Trophoblast cell (in vitro differentiated cells and primary cell): ENCODE measurements at regions not wholly inside any gene's neighbourhood (a gene's known extent, or its start where the extent isn't known, plus 50 kb on each side); places are given as distances from the start of the nearest gene placed in this dataset.

Experiments
- DNase-seq, 2 donors: peaks; one replicate each; pipeline ENCODE4 v3.0.0-alpha.2; 2016
- H2AFZ ChIP-seq: 2 replicates; pipeline ENCODE4 v1.6.1; 2013; ENCODE audit warnings: low read length, moderate library complexity, mild to moderate bottlenecking; ENCODE audit not compliant: insufficient read depth, poor library complexity
- H2AK5ac ChIP-seq: 2 replicates; pipeline ENCODE4 v1.6.1; 2013; ENCODE audit warnings: mild to moderate bottlenecking, low read length
- H2BK120ac ChIP-seq: 2 replicates; pipeline ENCODE4 v1.6.1; 2013; ENCODE audit warnings: low read length, mild to moderate bottlenecking, moderate library complexity; ENCODE audit not compliant: insufficient read depth, poor library complexity
- H2BK12ac ChIP-seq: 2 replicates; pipeline ENCODE4 v1.6.1; 2013; ENCODE audit warnings: mild to moderate bottlenecking, low read length, moderate library complexity
- H2BK5ac ChIP-seq: 2 replicates; pipeline ENCODE4 v1.6.1; 2013; ENCODE audit warnings: low read length, low read depth, moderate library complexity, mild to moderate bottlenecking; ENCODE audit not compliant: poor library complexity
- H3K14ac ChIP-seq: 2 replicates; pipeline ENCODE4 v1.6.1; 2013; ENCODE audit warnings: mild to moderate bottlenecking, low read length
- H3K18ac ChIP-seq: 2 replicates; pipeline ENCODE4 v1.6.1; 2013; ENCODE audit warnings: mild to moderate bottlenecking, low read length
- H3K23ac ChIP-seq: 2 replicates; pipeline ENCODE4 v1.6.1; 2013; ENCODE audit warnings: low read length
- H3K27ac ChIP-seq: 2 replicates; pipeline ENCODE4 v1.5.1; 2013; ENCODE audit warnings: low read depth, mild to moderate bottlenecking, inconsistent platforms, low read length, moderate library complexity
- H3K27me3 ChIP-seq: 2 replicates; pipeline ENCODE4 v1.6.1; 2013; ENCODE audit warnings: inconsistent platforms, mild to moderate bottlenecking, low read length, moderate library complexity; ENCODE audit not compliant: insufficient read depth
- H3K36me3 ChIP-seq, 2 experiments: 1 replicate in 1 of 2; 2 replicates in 1 of 2; pipeline ENCODE4 v1.6.1; 2013; ENCODE audit warnings: low read length in 2 of 2, mild to moderate bottlenecking in 2 of 2, moderate library complexity in 1 of 2; ENCODE audit not compliant: insufficient read depth in 2 of 2, control insufficient read depth in 1 of 2
- H3K4ac ChIP-seq: 2 replicates; pipeline ENCODE4 v1.6.1; 2013; ENCODE audit warnings: low read depth, mild to moderate bottlenecking, low read length, moderate library complexity
- H3K4me1 ChIP-seq, 2 experiments: 1 replicate in 1 of 2; 2 replicates in 1 of 2; pipeline ENCODE4 v1.6.1; 2013; ENCODE audit warnings: low read length in 2 of 2, mild to moderate bottlenecking in 2 of 2, moderate library complexity in 1 of 2; ENCODE audit not compliant: insufficient read depth in 2 of 2, control insufficient read depth in 1 of 2
- H3K4me2 ChIP-seq: 2 replicates; pipeline ENCODE4 v1.6.1; 2013; ENCODE audit warnings: inconsistent platforms, mild to moderate bottlenecking, low read length, moderate library complexity
- H3K4me3 ChIP-seq: 2 replicates; pipeline ENCODE4 v1.5.1; 2013; ENCODE audit warnings: mild to moderate bottlenecking, low read depth, low read length, inconsistent platforms
- H3K79me1 ChIP-seq: one replicate; pipeline ENCODE4 v1.6.1; 2013; ENCODE audit warnings: low read length
- H3K79me2 ChIP-seq: 2 replicates; pipeline ENCODE4 v1.6.1; 2013; ENCODE audit warnings: low read length, mild to moderate bottlenecking; ENCODE audit not compliant: control insufficient read depth, insufficient read depth, poor library complexity
- H3K9ac ChIP-seq: 2 replicates; pipeline ENCODE4 v1.6.1; 2013; ENCODE audit warnings: mild to moderate bottlenecking, low read length
- H3K9me3 ChIP-seq: 2 replicates; pipeline ENCODE4 v1.6.1; 2013; ENCODE audit warnings: low read depth, mild to moderate bottlenecking, control low read depth, inconsistent platforms, low read length; ENCODE audit not compliant: insufficient read depth
- H4K12ac ChIP-seq: 2 replicates; pipeline ENCODE4 v1.6.1; 2013; ENCODE audit warnings: low read depth, mild to moderate bottlenecking, low read length, moderate library complexity
- H4K8ac ChIP-seq: 2 replicates; pipeline ENCODE4 v1.6.1; 2013; ENCODE audit warnings: low read depth, mild to moderate bottlenecking, low read length, moderate library complexity
- H4K91ac ChIP-seq: one replicate; pipeline ENCODE4 v1.6.1; 2013; ENCODE audit warnings: low read depth, mild to moderate bottlenecking, low read length, moderate library complexity
- WGBS: extraction: QIAGEN DNeasy Blood & Tissue Kit; methylation state at CpG from one replicate; pipeline ENCODE4 v1.1.7; 2013; ENCODE audit warnings: missing lambda C conversion rate; ENCODE audit not compliant: insufficient read length, insufficient coverage; ENCODE audit errors: extremely low coverage; 5-methylcytosine and 5-hydroxymethylcytosine counted together

DNA sequence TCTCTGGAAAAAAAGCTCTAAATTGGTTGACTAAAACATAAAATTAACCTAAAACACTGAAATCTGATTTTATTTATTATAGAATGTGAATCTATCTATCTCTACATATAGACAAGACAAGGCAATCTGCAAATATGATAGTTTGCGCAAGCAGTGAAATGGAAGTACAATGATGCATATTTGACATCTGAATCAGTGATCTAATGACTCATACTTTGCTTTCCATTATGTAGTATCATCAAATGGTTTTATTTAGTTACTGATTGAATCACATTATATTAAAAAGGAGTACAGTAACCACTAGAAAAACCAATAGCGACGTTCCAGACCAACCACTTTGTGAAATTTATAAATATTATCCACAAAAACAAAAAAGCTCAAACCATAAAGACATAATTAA lies 1969.3 kb downstream of the PCDH7 start:
- Histone ChIP-seq H3K27me3 (no peaks in the 10 kb centered on the region), H4K91ac (no peak overlapping the region), H3K4ac (no peak overlapping the region), H3K27ac (no peak overlapping the region), H2BK120ac (no peak overlapping the region), H2AK5ac (no peak overlapping the region), H3K18ac (no peak overlapping the region), H3K4me2 (no peak overlapping the region), H3K4me3 (no peak overlapping the region), H3K79me2 (no peaks in the 10 kb centered on the region), H2BK5ac (no peak overlapping the region), H4K12ac (no peak overlapping the region), H3K23ac (no peak overlapping the region), H3K36me3 (no peaks in the 10 kb centered on the region), H2BK12ac (no peak overlapping the region), H4K8ac (no peak overlapping the region), H3K4me1 (no peaks in the 10 kb centered on the region), H3K9ac (no peak overlapping the region), H3K14ac (no peak overlapping the region), H2AFZ (no peak overlapping the region), H3K79me1 (no peaks in the 10 kb centered on the region), H3K9me3 (no peaks in the 10 kb centered on the region)
- no CpG with 5 or more reads among the region's 3 CpGs for WGBS
- no peak for DNase-seq

DNA sequence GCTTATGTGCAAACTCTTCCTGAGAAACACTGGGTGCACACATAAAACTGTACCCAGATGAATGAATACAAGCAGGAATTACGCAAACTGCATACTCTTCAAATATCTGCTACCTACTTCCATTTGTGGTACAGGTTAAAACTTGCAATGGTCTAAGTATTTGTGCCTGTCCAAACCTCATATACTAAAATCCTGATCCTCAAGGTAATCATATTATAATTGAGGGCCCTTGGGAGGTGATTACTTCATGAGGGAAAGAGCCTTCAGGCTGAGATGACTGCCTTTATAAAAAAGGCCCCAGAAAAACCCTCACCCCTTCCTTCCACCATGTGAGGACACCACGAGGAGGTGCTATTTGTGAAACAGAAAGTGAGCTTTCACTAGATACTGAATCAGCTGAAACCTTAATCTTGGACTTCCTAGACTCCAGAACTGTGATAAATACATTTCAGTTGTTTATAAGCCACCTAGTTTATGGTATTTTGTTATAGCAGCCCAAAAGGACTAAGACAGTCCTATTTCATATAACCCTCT lies 1977.2 kb downstream of the PCDH7 start:
- Histone ChIP-seq H3K27me3 (no peaks in the 10 kb centered on the region), H2AFZ (no peak overlapping the region), H3K4ac (no peak overlapping the region), H3K9ac (no peak overlapping the region), H4K91ac (no peak overlapping the region), H3K23ac (no peak overlapping the region), H3K27ac (no peak overlapping the region), H2BK120ac (no peak overlapping the region), H3K79me2 (no peaks in the 10 kb centered on the region), H3K4me1 (no peaks in the 10 kb centered on the region), H4K8ac (no peak overlapping the region), H3K79me1 (no peaks in the 10 kb centered on the region), H3K4me2 (no peak overlapping the region), H2BK12ac (no peak overlapping the region), H3K4me3 (no peak overlapping the region), H4K12ac (no peak overlapping the region), H2BK5ac (no peak overlapping the region), H3K36me3 (no peaks in the 10 kb centered on the region), H2AK5ac (no peak overlapping the region), H3K9me3 (no peaks in the 10 kb centered on the region), H3K14ac (no peak overlapping the region), H3K18ac (no peak overlapping the region)
- DNase-seq = no peak
- WGBS = no CpG with 5 or more reads among the region's 2 CpGs

DNA sequence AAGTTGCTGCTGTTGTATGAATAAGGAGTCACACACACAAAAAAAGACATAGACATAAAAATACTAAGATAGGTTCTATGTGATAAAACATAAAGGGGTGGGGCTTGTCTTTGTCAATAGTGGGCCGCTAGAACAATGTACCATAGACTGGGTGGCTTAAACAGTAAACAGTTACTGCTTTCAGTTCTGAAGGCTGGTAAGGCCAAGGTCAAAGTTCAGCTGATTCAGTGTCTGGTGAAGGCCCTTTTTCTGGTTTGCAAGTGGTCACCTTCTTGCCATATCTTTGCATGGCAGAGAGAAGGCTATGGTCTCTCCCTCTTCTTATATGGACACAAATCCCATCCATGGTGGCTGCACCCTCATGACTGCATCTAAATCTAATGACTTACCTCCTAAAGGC lies 1980.7 kb downstream of the PCDH7 start:
- Histone ChIP-seq H3K14ac (no peak overlapping the region), H4K91ac (no peak overlapping the region), H4K8ac (no peak overlapping the region), H3K27ac (no peak overlapping the region), H2AK5ac (no peak overlapping the region), H3K4ac (no peak overlapping the region), H3K23ac (no peak overlapping the region), H3K9me3 (no peaks in the 10 kb centered on the region), H3K79me1 (no peaks in the 10 kb centered on the region), H3K4me1 (no peaks in the 10 kb centered on the region), H2AFZ (no peak overlapping the region), H3K18ac (no peak overlapping the region), H3K36me3 (no peaks in the 10 kb centered on the region), H3K9ac (no peak overlapping the region), H4K12ac (no peak overlapping the region), H2BK12ac (no peak overlapping the region), H3K27me3 (no peaks in the 10 kb centered on the region), H3K4me2 (no peak overlapping the region), H2BK120ac (no peak overlapping the region), H3K4me3 (no peak overlapping the region), H3K79me2 (no peaks in the 10 kb centered on the region), H2BK5ac (no peak overlapping the region)
- DNase-seq = no peak
- WGBS = no CpG with 5 or more reads among the region's 1 CpG

DNA sequence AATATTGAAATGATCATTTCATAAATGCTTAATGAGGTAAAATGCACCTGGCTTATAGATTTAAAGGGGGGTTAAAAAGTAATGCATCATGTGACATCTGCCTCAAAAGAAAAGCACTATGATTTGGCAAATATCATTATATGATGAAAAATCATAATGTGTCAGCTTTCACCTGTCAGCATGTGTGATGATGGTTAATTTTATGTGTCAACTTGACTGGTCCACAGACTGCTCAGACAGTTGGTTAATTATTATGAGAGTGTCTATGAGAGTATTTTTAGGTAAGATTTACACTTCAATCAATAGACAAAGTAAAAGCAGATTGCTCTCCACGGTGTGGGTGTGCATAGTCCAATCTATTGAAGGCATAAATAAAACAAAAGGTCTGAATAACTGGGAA lies 1986.7 kb downstream of the PCDH7 start:
- no peaks in the 10 kb centered on the region for H3K27me3 ChIP-seq
- H4K12ac ChIP-seq = no peak overlapping the region
- DNase-seq = no peak
- no peak overlapping the region for H3K4me3 ChIP-seq
- H2BK12ac ChIP-seq = no peak overlapping the region
- H3K79me2 ChIP-seq = no peaks in the 10 kb centered on the region
- H3K23ac ChIP-seq = no peak overlapping the region
- H3K36me3 ChIP-seq = no peaks in the 10 kb centered on the region
- H3K4me1 ChIP-seq = no peaks in the 10 kb centered on the region
- no peak overlapping the region for H3K27ac ChIP-seq
- no peak overlapping the region for H4K91ac ChIP-seq
- H3K4me2 ChIP-seq = no peak overlapping the region
- H2AFZ ChIP-seq = no peak overlapping the region
- no peak overlapping the region for H3K14ac ChIP-seq
- no peaks in the 10 kb centered on the region for H3K9me3 ChIP-seq
- no peak overlapping the region for H3K4ac ChIP-seq
- H3K18ac ChIP-seq = no peak overlapping the region
- no peak overlapping the region for H2BK5ac ChIP-seq
- H2BK120ac ChIP-seq = no peak overlapping the region
- no CpG with 5 or more reads among the region's 1 CpG for whole genome bisulfite sequencing
- H2AK5ac ChIP-seq = no peak overlapping the region
- no peaks in the 10 kb centered on the region for H3K79me1 ChIP-seq
- H4K8ac ChIP-seq = no peak overlapping the region
- no peak overlapping the region for H3K9ac ChIP-seq
